GM18873 (cell line): ENCODE measurements at regions not wholly inside any gene's neighbourhood (a gene's known extent, or its start where the extent isn't known, plus 50 kb on each side); places are given as distances from the start of the nearest gene placed in this dataset.
"Not testable (repeated sequence)": the region's sequence is repeated elsewhere in the genome, so short reads cannot be mapped to it uniquely, and the experiment has no call there.

Source experiments
- ATAC-seq: cut with Tn5 transposase; IDR thresholded peaks from one replicate; pipeline ENCODE4 v1.9.1; 2021; ENCODE audit warnings: mild to moderate bottlenecking, moderate library complexity, moderate number of reproducible peaks; ENCODE audit not compliant: unreplicated experiment, low FRiP score

GRCh38 chr2:221778025-221778424 lies 205.9 kb upstream of the EPHA4 start:
- no peak for ATAC-seq

DNA sequence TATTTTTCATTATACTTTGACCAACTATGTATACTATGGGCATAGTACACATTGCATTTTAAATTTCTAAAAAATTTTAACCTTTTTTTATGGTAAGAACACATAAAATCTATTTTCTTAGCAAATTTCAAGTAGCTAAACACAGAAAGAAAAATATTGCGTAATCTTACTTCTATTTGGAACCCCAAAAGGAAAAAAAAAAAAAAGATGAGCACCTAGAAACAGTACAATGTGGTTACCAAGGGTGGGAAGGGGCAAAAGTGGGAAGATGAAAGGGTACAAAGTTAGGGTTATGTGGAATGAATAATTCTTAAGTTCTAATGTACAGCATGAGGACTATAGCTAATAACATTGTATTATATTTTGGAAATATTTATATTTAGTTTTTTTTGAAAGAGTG lies 205.0 kb upstream of the EPHA4 start:
- no peak for ATAC-seq

DNA sequence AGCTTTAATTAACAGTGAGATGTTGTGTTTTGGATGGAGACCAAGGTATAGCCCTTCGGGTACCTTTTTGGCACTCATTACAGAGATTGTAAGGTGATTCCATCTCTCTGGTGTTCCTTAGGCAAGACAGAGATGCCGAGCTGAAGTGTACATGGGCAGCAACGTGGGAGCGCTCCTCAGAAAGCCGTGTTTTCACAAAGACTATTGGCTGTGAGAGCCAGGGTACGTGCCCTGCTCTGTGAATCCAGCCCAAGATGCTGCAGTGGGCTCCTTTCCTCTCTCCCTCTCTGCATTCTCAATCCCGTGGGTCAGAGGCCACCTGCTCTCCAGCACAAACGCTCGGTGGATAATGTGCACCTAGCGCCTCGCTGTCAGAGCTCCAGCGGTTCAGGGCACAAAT lies 203.0 kb upstream of the EPHA4 start:
- no peak for ATAC-seq

- ATAC-seq, result no peak
Measured at GRCh38 chr2:221774136-221774535, 202.0 kb upstream of the EPHA4 start.

GRCh38 chr2:221771297-221771696 lies 199.2 kb upstream of the EPHA4 start:
- no peak for ATAC-seq

DNA sequence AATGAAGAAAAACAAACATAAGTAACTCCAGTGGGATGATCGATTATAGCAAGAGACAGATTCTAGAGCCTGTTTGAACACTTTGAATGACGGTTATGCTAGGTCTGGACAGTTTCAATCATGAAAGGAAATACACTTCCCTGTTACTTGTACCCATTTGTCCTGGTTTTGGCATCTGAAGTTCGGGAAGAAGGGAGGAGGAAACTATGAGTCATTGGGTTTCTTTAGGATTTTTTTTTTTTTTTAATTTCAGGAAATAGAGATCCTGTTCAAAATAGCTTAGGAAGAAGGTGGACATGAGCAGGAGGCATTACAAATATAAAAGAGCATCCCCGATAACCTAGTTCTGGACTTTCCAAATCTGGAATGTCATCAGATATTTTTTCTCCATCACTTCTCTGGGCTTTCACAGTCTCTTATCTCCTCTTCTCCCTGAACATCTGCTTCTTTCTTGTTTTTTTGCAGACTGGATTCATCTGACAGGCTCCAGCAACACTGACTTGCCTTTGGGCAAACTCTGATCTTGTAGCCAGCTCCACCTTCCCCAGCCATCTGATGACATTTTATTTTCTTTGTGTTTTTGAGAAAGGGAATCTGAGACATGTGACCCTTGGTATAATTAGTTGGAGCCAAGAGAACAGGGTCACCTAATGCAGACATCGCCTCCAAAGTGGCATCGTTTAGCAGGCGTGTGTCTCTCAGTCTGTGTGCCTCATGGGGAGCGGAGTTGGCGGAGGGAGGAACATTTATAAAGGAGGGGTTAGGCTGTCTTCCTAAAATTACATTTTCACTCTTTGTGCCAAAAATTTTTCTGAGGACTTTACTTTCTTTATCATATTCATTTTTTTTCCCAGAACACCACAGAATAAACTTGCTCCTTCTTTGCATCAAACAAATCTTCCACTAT lies 195.3 kb upstream of the EPHA4 start:
- no peak for ATAC-seq

GRCh38 chr2:221762496-221762895 lies 190.4 kb upstream of the EPHA4 start:
- no peak for ATAC-seq

DNA sequence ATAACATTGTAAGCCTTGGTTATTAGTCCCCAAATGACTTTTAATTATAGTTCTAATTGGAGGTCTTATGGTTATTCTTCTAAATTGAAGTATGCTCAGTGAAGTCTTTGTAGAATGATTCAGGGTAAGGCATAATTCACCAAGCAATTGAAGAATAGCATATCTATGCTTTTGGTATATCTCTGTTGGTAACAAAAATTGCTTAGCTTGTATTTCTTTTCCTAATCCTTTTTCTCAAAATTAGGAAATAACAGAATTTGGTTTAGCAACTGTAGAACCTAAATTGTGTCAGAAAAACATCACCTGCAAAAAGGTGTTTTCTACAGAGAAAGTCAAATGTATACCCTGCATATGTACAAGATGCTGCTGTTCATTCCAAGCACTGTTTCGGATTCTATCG lies 189.2 kb upstream of the EPHA4 start:
- ATAC-seq, result no peak

- ATAC-seq, result no peak
Measured at GRCh38 chr2:221758076-221758475, 186.0 kb upstream of the EPHA4 start.

DNA sequence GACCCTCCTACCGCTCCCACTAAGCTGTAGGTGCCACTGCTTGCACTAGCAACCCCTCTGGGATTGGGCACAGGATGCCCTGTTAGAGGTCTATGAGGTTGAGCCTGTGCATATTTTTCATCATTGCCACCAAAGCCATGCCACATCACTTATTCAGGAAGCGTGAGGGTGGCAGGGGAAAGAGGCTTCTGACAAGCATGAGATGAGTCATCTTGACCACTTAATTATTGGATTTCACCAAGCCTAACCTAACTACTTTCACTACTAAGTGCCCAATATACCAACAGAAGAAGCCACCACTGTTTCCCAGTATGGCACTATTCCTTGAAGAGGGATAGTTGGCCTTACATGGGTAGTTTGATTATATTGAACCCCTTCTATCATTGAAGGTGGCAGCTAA lies 181.3 kb upstream of the EPHA4 start:
- ATAC-seq, result no peak

GRCh38 chr2:221752781-221753180 lies 180.7 kb upstream of the EPHA4 start:
- no peak for ATAC-seq

- no peak for ATAC-seq
Measured at GRCh38 chr2:221750316-221750715, 178.2 kb upstream of the EPHA4 start.

- ATAC-seq, result no peak
Measured at GRCh38 chr2:221747289-221747972, 175.3 kb upstream of the EPHA4 start.

DNA sequence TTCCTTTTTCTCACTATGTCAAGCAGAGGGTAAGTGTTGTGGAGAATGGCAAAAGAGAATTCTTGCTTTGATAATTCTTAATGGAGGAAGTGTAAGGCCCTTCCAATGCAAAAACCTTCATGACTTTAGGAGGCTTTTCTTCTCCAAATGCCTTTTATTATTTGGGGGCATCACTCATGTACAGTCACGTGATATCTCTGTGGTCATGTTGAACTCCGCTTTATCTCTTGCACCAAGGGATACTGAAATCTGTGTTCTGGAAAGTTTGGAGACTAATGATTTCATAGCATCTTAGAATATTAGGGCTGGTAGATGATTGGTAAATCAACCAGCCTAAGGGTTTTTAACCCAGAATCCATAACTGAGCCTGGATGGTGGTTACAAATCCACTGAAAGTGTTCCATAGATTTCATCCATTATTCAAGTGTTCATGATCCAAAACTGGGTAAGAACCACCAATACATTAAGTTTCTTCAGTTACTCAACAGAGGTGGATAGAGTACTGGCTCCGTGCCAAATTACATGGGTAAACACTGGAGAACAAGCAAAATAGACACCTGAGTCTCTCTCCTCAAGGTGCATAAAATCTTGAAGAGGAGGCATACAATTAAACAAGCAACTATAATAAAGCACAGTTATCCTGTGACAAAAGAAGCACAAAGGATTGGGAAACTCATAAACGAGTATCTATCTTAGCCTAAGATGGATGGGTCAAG lies 169.6 kb upstream of the EPHA4 start:
- no peak for ATAC-seq

GRCh38 chr2:221731432-221732145 lies 159.5 kb upstream of the EPHA4 start:
- ATAC-seq, result peak; percentile 89

DNA sequence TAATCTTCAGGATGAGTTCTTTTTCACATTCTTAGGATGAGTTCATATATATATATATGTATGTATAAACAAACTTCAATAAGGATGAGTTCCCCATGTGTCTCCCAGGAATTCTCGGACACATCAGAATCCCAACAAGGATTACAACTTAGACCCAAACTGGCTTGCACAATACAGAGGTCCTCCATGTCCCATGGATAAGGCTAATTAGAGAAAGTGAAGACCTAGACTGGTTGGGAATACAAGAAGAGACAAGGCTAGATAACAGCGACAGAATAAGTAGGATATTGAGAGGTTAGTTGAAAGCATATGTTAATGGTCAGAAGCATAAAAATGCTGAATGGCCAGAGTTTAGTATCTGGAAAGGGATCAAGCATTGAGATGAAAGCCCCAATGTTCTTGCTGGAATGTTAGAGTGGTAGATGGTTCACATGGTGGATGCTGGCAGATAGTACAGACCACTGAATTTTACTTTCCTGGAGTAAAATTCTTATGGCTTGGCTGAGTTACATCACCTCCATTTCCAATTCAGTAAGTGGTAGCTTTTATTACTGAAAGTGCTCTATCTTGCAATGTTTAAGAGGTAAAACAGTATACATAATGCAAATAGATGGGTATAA lies 154.9 kb upstream of the EPHA4 start:
- no peak for ATAC-seq

DNA sequence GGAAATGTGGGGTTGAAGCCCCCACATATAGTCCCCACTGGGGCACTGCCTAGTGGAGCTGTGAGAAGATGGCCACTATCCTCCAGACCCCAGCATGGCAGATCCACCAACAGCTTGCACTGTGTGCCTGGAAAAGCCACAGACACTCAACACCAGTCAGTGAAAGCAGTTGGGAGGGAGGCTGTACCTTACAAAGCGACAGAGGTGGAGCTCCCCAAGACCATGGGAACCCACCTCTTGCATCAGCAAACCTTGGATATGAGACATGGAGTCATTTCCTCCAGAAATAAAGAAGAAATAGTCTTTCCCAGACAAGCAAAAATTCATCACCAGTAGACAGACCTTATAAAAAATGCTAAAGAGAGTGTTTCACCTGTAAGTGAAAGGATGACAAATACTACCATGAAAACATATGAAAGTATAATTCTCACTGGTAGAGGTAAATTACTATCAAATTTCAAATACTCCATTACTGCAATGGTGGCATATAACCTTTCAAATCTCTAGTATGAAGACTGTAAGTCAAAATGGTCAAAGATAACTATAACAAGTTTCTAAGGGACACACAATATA lies 152.6 kb upstream of the EPHA4 start:
- ATAC-seq, result no peak

GRCh38 chr2:221724117-221724516 lies 152.0 kb upstream of the EPHA4 start:
- not testable (repeated sequence) for ATAC-seq

GRCh38 chr2:221716426-221717303 lies 144.6 kb upstream of the EPHA4 start:
- ATAC-seq, result no peak
